ENCODE measurements at regions not wholly inside any gene's neighbourhood (a gene's known extent, or its start where the extent isn't known, plus 50 kb on each side); places are given as distances from the start of the nearest gene placed in this dataset.
"Not testable (repeated sequence)": the region's sequence is repeated elsewhere in the genome, so short reads cannot be mapped to it uniquely, and the experiment has no call there.

DNA sequence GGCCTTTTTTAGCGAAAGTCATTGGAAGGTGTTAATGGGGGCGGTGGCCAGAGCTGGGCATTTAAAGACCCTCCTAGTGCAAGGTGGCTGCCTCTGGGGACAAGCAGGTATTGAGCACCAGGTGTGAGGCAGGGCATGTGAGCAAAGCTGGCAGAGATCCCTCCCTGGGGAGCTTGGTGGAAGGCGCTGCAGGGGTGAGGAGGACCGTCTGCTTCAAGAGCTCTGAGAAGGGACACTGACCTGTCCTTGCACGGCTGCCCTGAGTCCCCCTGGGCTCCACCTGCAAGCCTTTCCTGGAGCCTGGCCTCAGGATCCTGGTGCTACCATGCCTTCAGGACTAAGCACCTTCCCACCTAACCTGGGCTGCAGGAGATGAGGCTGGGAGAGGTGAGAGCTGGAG, 127.0 kb upstream of the CIBAR2 start:
- no peaks in the 10 kb centered on the region for H3K4me1 ChIP-seq (ENCODE audit: control insufficient read depth in 1 of 2, insufficient read depth in 1 of 2, low read depth in 1 of 2, low read length in 1 of 2)
- H3K27me3 ChIP-seq = peaks cover 53% of the 10 kb centered on the region
- no peak overlapping the region for H3K4me3 ChIP-seq (ENCODE audit: low read depth in 1 of 2, low read length in 1 of 2)
- no peaks in the 10 kb centered on the region for H3K9me3 ChIP-seq
- H3K36me3 ChIP-seq = no peaks in the 10 kb centered on the region
- TF ChIP-seq, protein P1, sequence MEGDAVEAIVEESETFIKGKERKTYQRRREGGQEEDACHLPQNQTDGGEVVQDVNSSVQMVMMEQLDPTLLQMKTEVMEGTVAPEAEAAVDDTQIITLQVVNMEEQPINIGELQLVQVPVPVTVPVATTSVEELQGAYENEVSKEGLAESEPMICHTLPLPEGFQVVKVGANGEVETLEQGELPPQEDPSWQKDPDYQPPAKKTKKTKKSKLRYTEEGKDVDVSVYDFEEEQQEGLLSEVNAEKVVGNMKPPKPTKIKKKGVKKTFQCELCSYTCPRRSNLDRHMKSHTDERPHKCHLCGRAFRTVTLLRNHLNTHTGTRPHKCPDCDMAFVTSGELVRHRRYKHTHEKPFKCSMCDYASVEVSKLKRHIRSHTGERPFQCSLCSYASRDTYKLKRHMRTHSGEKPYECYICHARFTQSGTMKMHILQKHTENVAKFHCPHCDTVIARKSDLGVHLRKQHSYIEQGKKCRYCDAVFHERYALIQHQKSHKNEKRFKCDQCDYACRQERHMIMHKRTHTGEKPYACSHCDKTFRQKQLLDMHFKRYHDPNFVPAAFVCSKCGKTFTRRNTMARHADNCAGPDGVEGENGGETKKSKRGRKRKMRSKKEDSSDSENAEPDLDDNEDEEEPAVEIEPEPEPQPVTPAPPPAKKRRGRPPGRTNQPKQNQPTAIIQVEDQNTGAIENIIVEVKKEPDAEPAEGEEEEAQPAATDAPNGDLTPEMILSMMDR (IDR thresholded peaks at IDR 0.05) = no peak
- H3K27ac ChIP-seq = no peak overlapping the region

DNA sequence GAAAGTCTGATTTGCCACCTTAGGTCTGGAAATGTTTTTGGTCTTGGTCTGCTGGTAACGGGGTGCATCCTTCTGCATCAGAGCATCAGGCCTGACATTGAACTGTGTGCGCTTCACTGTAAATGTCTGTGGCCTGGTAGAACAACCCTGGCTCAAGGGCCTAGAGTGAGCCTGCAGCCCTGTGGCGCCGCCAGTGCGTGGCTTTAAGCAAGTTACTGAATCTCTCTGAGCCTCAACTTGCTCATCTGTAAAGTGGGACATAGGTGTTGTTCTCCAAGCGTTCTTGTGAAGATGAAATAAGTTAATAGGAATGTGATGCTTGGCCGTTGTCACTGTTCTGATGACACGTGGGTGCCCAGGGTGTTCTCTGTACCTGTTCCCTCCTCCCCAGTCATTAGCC, 127.6 kb upstream of the CIBAR2 start:
- Histone ChIP-seq H3K4me3 (ENCODE audit: low read depth in 1 of 2, low read length in 1 of 2) (no peak overlapping the region), H3K36me3 (no peaks in the 10 kb centered on the region), H3K9me3 (no peaks in the 10 kb centered on the region), H3K27me3 (peaks cover 46% of the 10 kb centered on the region), H3K4me1 (ENCODE audit: control insufficient read depth in 1 of 2, insufficient read depth in 1 of 2, low read depth in 1 of 2, low read length in 1 of 2) (no peaks in the 10 kb centered on the region), H3K27ac (no peak overlapping the region)
- TF ChIP-seq, protein P1 (IDR thresholded peaks at IDR 0.05) = no peak

DNA sequence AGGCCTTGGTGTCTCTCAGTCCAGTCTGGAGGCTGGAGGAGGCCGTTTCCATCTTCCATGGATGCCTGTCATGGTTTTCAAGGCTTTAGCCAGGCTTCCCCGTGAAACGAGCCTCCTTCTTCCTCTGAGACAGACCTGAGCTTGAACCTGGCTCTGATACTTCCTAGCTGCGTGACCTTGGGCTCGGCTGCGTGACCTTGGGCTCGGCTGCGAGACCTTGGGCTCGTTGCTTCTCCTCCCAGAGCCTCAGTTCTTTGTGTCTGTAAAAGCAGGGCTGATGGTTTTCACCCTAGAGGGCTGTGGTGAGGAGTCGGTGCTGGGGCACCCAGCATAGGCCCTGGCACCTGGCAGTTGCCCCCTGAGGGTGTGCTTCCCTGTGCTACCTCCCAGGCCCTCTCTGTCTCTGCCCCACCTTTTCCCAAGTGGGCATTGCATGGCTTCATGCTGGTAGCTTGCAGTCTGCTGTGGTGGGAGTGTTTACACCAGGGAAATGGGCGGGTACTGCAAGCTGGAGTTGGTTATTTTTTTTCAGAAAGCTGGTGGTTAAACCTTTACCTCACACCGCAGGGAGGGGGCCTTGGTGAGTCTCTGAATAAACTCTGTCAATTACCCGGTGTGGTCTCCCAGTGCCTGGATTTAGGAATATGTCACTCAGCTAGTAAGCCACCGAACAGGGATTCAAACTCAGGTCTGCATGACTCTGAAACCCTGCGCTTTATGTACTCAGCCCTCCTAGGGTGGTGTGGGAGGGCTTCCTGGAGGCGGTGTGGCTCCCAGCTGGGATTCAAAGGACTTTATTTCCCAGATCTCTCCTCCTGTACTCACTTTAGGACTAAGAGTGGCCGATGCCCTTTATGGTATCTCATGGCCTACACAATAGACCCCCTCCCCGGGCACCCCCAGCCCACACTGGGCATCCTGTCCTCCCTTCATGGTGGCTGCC, 129.0 kb upstream of the CIBAR2 start:
- Histone ChIP-seq H3K27ac (no peak overlapping the region), H3K4me3 (ENCODE audit: low read depth in 1 of 2, low read length in 1 of 2) (no peak overlapping the region), H3K27me3 (peaks cover 38% of the 10 kb centered on the region), H3K4me1 (ENCODE audit: control insufficient read depth in 1 of 2, insufficient read depth in 1 of 2, low read depth in 1 of 2, low read length in 1 of 2) (no peaks in the 10 kb centered on the region), H3K36me3 (no peaks in the 10 kb centered on the region), H3K9me3 (no peaks in the 10 kb centered on the region)
- TF ChIP-seq, protein P1 (IDR thresholded peaks at IDR 0.05) = no peak

DNA sequence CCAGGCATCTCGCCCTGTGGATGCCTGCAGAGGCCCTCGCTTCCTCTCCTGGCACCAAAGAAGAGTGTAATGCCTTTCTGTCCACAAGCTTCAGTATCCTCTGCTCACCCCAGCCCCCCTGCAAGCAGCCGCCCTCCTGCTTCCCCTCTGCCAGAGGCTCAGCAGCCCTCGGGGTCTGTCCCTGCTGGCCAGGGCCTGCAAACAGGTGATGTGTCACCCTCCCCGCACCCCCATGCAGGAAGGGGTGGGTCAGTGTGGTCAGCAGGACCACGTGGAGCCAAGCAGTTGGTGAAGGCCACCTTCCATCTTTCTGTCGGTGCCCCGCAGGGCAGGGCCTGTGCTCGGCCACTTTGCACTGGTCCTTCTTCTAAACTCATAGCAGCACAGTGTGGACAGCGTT, 129.9 kb upstream of the CIBAR2 start:
- peaks cover 36% of the 10 kb centered on the region for H3K27me3 ChIP-seq
- no peaks in the 10 kb centered on the region for H3K4me1 ChIP-seq (ENCODE audit: control insufficient read depth in 1 of 2, insufficient read depth in 1 of 2, low read depth in 1 of 2, low read length in 1 of 2)
- H3K36me3 ChIP-seq = no peaks in the 10 kb centered on the region
- TF ChIP-seq, protein P1 (IDR thresholded peaks at IDR 0.05) = no peak
- H3K9me3 ChIP-seq = no peaks in the 10 kb centered on the region
- H3K4me3 ChIP-seq (ENCODE audit: low read depth in 1 of 2, low read length in 1 of 2) = no peak overlapping the region
- H3K27ac ChIP-seq = no peak overlapping the region

- H3K9me3 ChIP-seq = no peaks in the 10 kb centered on the region
- H3K4me1 ChIP-seq (ENCODE audit: control insufficient read depth in 1 of 2, insufficient read depth in 1 of 2, low read depth in 1 of 2, low read length in 1 of 2) = no peaks in the 10 kb centered on the region
- H3K27me3 ChIP-seq = peaks cover 31% of the 10 kb centered on the region
- no peak overlapping the region for H3K4me3 ChIP-seq (ENCODE audit: low read depth in 1 of 2, low read length in 1 of 2)
- no peaks in the 10 kb centered on the region for H3K36me3 ChIP-seq
- TF ChIP-seq, protein P1 (IDR thresholded peaks at IDR 0.05) = no peak
- H3K27ac ChIP-seq = no peak overlapping the region
These were observed 131.0 kb upstream of the CIBAR2 start for GRCh38 chr16:85243308-85243707.

GRCh38 chr16:85244452-85244851, 132.2 kb upstream of the CIBAR2 start:
- not testable (repeated sequence) for H3K27ac ChIP-seq; H3K36me3 ChIP-seq; H3K9me3 ChIP-seq; H3K4me3 ChIP-seq (ENCODE audit: low read depth in 1 of 2, low read length in 1 of 2); H3K4me1 ChIP-seq (ENCODE audit: control insufficient read depth in 1 of 2, insufficient read depth in 1 of 2, low read depth in 1 of 2, low read length in 1 of 2)
- peaks cover 20% of the 10 kb centered on the region for H3K27me3 ChIP-seq
